ENCODE measurements at regions not wholly inside any gene's neighbourhood (a gene's known extent, or its start where the extent isn't known, plus 50 kb on each side); places are given as distances from the start of the nearest gene placed in this dataset.

DNA sequence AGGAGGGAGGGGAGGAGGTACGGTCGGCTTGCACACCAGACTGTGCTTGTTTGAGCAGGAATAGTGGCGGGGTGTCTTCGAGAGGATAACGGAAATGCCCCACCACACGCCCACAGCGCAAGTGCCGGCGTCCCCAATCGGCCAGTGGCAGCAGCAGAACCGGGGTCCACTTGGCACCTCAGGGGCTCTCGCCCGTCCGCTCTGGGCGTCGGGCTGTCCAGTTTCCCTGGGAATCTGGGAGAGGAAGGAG lies 53.7 kb downstream of the CCDC54 start:
- TF ChIP-seq SNAI2 (CRISPR knock-in tag; IDR thresholded peaks at IDR 0.05) = no peak
- TF ChIP-seq ZFP3 (CRISPR knock-in tag; IDR thresholded peaks at IDR 0.05) = no peak
- no peak for TF ChIP-seq RARB (CRISPR knock-in tag; IDR thresholded peaks at IDR 0.05)
- TF ChIP-seq, protein P1, sequence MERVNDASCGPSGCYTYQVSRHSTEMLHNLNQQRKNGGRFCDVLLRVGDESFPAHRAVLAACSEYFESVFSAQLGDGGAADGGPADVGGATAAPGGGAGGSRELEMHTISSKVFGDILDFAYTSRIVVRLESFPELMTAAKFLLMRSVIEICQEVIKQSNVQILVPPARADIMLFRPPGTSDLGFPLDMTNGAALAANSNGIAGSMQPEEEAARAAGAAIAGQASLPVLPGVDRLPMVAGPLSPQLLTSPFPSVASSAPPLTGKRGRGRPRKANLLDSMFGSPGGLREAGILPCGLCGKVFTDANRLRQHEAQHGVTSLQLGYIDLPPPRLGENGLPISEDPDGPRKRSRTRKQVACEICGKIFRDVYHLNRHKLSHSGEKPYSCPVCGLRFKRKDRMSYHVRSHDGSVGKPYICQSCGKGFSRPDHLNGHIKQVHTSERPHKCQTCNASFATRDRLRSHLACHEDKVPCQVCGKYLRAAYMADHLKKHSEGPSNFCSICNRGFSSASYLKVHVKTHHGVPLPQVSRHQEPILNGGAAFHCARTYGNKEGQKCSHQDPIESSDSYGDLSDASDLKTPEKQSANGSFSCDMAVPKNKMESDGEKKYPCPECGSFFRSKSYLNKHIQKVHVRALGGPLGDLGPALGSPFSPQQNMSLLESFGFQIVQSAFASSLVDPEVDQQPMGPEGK (CRISPR knock-in tag; IDR thresholded peaks at IDR 0.05; ENCODE audit: borderline replicate concordance) = no peak
- TF ChIP-seq BACH2 (CRISPR knock-in tag; IDR thresholded peaks at IDR 0.05; ENCODE audit: borderline replicate concordance) = no peak
- TF ChIP-seq, protein P2, sequence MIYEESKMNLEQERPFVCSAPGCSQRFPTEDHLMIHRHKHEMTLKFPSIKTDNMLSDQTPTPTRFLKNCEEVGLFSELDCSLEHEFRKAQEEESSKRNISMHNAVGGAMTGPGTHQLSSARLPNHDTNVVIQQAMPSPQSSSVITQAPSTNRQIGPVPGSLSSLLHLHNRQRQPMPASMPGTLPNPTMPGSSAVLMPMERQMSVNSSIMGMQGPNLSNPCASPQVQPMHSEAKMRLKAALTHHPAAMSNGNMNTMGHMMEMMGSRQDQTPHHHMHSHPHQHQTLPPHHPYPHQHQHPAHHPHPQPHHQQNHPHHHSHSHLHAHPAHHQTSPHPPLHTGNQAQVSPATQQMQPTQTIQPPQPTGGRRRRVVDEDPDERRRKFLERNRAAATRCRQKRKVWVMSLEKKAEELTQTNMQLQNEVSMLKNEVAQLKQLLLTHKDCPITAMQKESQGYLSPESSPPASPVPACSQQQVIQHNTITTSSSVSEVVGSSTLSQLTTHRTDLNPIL (CRISPR knock-in tag; IDR thresholded peaks at IDR 0.05; ENCODE audit: low read depth) = no peak

Data from SK-N-SH treated with all-trans-retinoic acid at 6 μM for 48 hours (cell line).